CD4-positive, alpha-beta T cell treated with Interleukin-15 for 4 hours (primary cell): ENCODE measurements at regions not wholly inside any gene's neighbourhood (a gene's known extent, or its start where the extent isn't known, plus 50 kb on each side); places are given as distances from the start of the nearest gene placed in this dataset.

Source experiments
- DNase-seq: peaks from one replicate; pipeline ENCODE4 v3.0.0-alpha.2; 2020; ENCODE audit warnings: low spot score

DNA sequence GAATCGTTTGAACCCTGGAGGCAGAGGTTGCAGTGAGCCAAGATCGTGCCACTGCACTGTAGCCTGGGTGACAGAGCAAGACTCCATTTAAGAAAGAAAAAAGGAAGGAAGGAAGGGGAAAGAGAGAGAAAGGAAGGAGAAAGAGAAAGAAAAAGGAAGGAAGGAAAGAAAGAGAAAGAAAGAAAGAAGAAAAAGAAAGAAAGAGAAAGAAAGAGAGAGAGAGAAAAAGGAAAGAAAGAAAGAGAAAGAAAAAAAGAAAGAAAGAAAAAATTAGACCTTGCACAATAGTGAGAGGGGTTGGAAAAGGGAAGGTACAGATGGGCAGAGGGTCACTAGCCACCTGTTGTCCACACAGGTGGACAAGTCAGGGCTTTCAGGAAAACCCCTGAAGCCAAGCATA lies 57.6 kb upstream of the RTL6 start:
- no peak for DNase-seq

- no peak for DNase-seq
These were observed 57.0 kb upstream of the RTL6 start for GRCh38 chr22:44555046-44555445.

GRCh38 chr22:44554411-44554810 lies 56.4 kb upstream of the RTL6 start:
- DNase-seq, result no peak

- DNase-seq, result peak; percentile 10
These were observed 52.9 kb upstream of the RTL6 start for GRCh38 chr22:44550711-44551491.

DNA sequence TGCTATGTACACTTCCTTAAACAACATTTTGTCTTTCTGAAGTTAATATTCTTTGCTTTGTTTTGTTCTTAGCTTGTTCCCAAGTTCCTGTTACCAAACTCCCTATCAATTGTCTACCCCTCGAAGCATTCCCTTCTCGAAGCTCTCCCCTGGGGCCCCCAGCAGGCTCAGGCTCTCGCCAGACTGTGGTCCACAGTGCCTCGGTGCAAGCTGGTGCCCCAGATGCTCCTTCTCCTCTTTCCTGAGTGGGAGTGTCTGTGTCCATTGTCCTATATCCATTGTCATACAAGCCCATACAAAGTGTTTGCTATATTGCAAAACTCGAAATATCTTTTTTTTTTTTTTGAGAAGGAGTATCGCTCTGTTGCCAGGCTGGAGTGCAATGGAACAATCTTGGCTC lies 51.7 kb upstream of the RTL6 start:
- DNase-seq, result no peak

DNA sequence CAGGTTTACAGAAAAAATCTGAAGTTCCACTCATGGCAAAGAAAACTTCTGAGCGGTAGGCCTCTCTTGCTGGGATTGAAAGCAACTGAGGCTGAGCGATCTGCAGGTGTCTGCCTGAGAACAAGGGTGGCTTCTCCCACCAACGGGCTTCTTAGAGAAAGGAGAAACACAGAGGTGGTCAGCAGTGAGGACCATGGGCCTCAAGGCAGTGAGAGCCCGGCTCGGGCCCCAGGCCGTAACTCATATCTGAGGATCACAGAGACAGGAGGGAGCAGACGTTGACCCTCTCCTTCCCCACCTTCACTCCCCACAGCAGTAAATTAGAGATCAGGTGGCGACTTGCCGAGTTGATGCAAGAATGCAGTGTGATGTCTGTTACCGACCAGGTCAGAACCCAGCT lies 50.9 kb upstream of the RTL6 start:
- no peak for DNase-seq
